ENCODE measurements at regions not wholly inside any gene's neighbourhood (a gene's known extent, or its start where the extent isn't known, plus 50 kb on each side); places are given as distances from the start of the nearest gene placed in this dataset.

DNA sequence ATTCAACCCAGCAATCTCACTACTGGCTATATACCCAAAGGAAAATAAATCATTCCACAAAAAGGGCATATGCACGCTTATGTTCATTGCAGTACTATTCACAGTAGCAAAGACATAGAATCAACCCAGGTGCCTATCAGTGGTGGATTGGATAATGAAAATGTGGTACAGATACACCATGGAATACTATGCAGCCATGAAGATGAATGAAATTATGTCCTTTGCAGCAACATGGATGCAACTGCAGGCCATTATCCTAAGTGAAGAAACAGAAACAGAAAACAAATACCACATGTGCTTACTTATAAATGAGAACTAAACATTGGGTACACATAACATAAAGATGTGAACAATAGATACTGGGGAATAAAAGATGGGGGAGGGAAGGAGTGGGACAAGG is 606.4 kb upstream of the GRM7 start:
- FAIRE-seq (no peak), ATAC-seq (no peak), DNase-seq (ENCODE audit: low read depth in 1 of 2, low spot score in 1 of 2) (no peak)
- POLR2A ChIA-PET, result no interaction called here
- Histone ChIP-seq H3K27ac (no peak overlapping the region), H3K9me3 (no peaks in the 10 kb centered on the region), H3K4me1 (no peaks in the 10 kb centered on the region), H3K4me2 (no peak overlapping the region), H3K4me3 (no peak overlapping the region)
- CTCF ChIA-PET, result no interaction called here
- TF ChIP-seq RNF2 (IDR thresholded peaks at IDR 0.05; ENCODE audit: borderline replicate concordance, low read depth), result no peak
- TF ChIP-seq, protein P1, sequence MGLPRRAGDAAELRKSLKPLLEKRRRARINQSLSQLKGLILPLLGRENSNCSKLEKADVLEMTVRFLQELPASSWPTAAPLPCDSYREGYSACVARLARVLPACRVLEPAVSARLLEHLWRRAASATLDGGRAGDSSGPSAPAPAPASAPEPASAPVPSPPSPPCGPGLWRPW (IDR thresholded peaks at IDR 0.05), result no peak
- TF ChIP-seq, protein P2, sequence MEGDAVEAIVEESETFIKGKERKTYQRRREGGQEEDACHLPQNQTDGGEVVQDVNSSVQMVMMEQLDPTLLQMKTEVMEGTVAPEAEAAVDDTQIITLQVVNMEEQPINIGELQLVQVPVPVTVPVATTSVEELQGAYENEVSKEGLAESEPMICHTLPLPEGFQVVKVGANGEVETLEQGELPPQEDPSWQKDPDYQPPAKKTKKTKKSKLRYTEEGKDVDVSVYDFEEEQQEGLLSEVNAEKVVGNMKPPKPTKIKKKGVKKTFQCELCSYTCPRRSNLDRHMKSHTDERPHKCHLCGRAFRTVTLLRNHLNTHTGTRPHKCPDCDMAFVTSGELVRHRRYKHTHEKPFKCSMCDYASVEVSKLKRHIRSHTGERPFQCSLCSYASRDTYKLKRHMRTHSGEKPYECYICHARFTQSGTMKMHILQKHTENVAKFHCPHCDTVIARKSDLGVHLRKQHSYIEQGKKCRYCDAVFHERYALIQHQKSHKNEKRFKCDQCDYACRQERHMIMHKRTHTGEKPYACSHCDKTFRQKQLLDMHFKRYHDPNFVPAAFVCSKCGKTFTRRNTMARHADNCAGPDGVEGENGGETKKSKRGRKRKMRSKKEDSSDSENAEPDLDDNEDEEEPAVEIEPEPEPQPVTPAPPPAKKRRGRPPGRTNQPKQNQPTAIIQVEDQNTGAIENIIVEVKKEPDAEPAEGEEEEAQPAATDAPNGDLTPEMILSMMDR (IDR thresholded peaks at IDR 0.05), result no peak
- no peak for TF ChIP-seq ZFP36 (IDR thresholded peaks at IDR 0.05; ENCODE audit: borderline replicate concordance, partially characterized antibody)
- TF ChIP-seq FOXS1 (CRISPR knock-in tag; IDR thresholded peaks at IDR 0.05), result no peak
- TF ChIP-seq, protein P3, sequence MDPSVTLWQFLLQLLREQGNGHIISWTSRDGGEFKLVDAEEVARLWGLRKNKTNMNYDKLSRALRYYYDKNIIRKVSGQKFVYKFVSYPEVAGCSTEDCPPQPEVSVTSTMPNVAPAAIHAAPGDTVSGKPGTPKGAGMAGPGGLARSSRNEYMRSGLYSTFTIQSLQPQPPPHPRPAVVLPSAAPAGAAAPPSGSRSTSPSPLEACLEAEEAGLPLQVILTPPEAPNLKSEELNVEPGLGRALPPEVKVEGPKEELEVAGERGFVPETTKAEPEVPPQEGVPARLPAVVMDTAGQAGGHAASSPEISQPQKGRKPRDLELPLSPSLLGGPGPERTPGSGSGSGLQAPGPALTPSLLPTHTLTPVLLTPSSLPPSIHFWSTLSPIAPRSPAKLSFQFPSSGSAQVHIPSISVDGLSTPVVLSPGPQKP (IDR thresholded peaks at IDR 0.05; ENCODE audit: low read depth, low read length), result no peak
- TF ChIP-seq JUNB (IDR thresholded peaks at IDR 0.05), result no peak
- TF ChIP-seq, protein P4, sequence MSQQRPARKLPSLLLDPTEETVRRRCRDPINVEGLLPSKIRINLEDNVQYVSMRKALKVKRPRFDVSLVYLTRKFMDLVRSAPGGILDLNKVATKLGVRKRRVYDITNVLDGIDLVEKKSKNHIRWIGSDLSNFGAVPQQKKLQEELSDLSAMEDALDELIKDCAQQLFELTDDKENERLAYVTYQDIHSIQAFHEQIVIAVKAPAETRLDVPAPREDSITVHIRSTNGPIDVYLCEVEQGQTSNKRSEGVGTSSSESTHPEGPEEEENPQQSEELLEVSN (IDR thresholded peaks at IDR 0.05; ENCODE audit: borderline replicate concordance, low read depth), result no peak
- TF ChIP-seq FOSB (CRISPR knock-in tag; IDR thresholded peaks at IDR 0.05), result no peak
- no peak for TF ChIP-seq TFCP2L1 (CRISPR knock-in tag; IDR thresholded peaks at IDR 0.05)
- TF ChIP-seq ESRRA (IDR thresholded peaks at IDR 0.05; ENCODE audit: borderline replicate concordance, low read length), result no peak
- TF ChIP-seq TP53 (CRISPR knock-in tag; IDR thresholded peaks at IDR 0.05), result no peak
- TF ChIP-seq CHD4 (IDR thresholded peaks at IDR 0.05; ENCODE audit: borderline replicate concordance), result no peak
- 50% methylated on average over 1 of the region's 1 CpG for WGBS (ENCODE audit: missing lambda C conversion rate)

DNA sequence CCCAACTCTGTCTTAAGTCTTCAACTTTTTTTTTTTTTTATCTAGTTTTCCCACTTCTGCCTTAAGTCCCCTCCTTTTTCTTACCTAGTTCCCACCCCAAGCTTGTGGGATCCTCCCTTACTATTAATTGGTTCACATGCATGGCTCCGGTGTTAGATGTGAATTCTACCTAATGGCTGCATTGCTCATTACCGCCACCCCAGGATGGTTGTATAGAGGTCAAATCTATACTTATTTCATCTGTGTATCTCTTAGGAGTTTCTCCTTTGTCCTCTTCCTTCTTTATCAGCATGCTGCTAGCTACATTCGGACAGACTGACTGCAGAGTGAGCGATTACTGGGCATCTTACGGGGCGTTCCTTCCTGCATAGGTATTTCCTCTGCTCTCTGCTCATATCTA is 605.7 kb upstream of the GRM7 start:
- ATAC-seq (no peak), FAIRE-seq (no peak), DNase-seq (ENCODE audit: low read depth in 1 of 2, low spot score in 1 of 2) (no peak)
- Histone ChIP-seq H3K9me3 (no peaks in the 10 kb centered on the region), H3K4me2 (no peak overlapping the region), H3K4me1 (no peaks in the 10 kb centered on the region), H3K4me3 (no peak overlapping the region), H3K27ac (no peak overlapping the region)
- TF ChIP-seq NPAS2 (CRISPR knock-in tag; IDR thresholded peaks at IDR 0.05; ENCODE audit: borderline replicate concordance) (no peak), MAZ (IDR thresholded peaks at IDR 0.05; ENCODE audit: borderline replicate concordance, low read depth, low read length) (no peak), EHMT2 (IDR thresholded peaks at IDR 0.05; ENCODE audit: low read depth) (no peak), HOXB5 (CRISPR knock-in tag; IDR thresholded peaks at IDR 0.05) (no peak), CHD2 (IDR thresholded peaks at IDR 0.05; ENCODE audit: low read length, partially characterized antibody) (no peak), FOXS1 (CRISPR knock-in tag; IDR thresholded peaks at IDR 0.05) (no peak), RNF2 (IDR thresholded peaks at IDR 0.05; ENCODE audit: borderline replicate concordance, low read depth) (no peak), JUN (IDR thresholded peaks at IDR 0.05) (no peak), SREBF2 (IDR thresholded peaks at IDR 0.05) (no peak)
- TF ChIP-seq, protein P5, sequence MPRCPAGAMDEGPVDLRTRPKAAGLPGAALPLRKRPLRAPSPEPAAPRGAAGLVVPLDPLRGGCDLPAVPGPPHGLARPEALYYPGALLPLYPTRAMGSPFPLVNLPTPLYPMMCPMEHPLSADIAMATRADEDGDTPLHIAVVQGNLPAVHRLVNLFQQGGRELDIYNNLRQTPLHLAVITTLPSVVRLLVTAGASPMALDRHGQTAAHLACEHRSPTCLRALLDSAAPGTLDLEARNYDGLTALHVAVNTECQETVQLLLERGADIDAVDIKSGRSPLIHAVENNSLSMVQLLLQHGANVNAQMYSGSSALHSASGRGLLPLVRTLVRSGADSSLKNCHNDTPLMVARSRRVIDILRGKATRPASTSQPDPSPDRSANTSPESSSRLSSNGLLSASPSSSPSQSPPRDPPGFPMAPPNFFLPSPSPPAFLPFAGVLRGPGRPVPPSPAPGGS (IDR thresholded peaks at IDR 0.05), result no peak
- CTCF ChIA-PET, result no interaction called here
- POLR2A ChIA-PET, result no interaction called here
- 61% methylated on average over 6 of the region's 6 CpGs for WGBS (ENCODE audit: missing lambda C conversion rate)

All from A549 (cell line).